Ishikawa (cell line): ENCODE measurements at regions not wholly inside any gene's neighbourhood (a gene's known extent, or its start where the extent isn't known, plus 50 kb on each side); places are given as distances from the start of the nearest gene placed in this dataset.

ENCODE experiments used
- CEBPB ChIP-seq: IDR thresholded peaks from 2 replicates; pipeline ENCODE4 v1.6.1; 2012
- EGR1 ChIP-seq: IDR thresholded peaks from 2 replicates; pipeline ENCODE4 v1.6.1; 2012
- EP300 ChIP-seq: IDR thresholded peaks from 2 replicates; pipeline ENCODE4 v1.6.1; 2012; ENCODE audit warnings: borderline replicate concordance
- NFIC ChIP-seq: IDR thresholded peaks from 2 replicates; pipeline ENCODE4 v1.6.1; 2012
- TEAD4 ChIP-seq: IDR thresholded peaks from 2 replicates; pipeline ENCODE4 v1.6.1; 2012
- TF ChIP-seq, protein P1 (sequence below): IDR thresholded peaks from 2 replicates; pipeline ENCODE4 v1.6.1; 2012

DNA sequence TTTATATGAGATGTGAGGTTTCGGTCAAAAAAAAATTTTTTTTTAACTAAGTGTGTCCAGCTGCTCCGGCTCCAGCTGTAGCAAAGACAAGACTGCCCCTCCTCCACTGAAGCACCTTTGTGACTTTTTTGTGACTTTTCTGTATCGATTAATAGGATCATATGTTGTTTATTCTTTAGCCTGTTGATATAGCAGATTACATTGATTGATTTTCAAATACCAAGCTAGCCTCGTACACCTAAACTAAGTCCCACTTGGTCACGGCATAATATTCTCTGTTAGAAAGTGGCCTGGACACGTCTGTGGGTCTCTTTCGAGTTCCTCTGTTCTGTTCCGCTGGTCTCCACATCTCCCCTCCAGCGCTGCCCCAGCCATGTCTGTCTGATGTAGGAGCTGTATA is 126.8 kb downstream of the IGLL1 start:
- TF ChIP-seq EP300 (no peak), CEBPB (no peak), EGR1 (no peak), NFIC (no peak), TEAD4 (no peak)
- TF ChIP-seq, protein P1, sequence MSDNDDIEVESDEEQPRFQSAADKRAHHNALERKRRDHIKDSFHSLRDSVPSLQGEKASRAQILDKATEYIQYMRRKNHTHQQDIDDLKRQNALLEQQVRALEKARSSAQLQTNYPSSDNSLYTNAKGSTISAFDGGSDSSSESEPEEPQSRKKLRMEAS = no peak
